HG02840 (cell line): ENCODE measurements at regions not wholly inside any gene's neighbourhood (a gene's known extent, or its start where the extent isn't known, plus 50 kb on each side); places are given as distances from the start of the nearest gene placed in this dataset.

Source experiments
- ATAC-seq: cut with Tn5 transposase; IDR thresholded peaks from one replicate; pipeline ENCODE4 v1.9.1; 2021; ENCODE audit warnings: mild to moderate bottlenecking, moderate library complexity, moderate number of reproducible peaks; ENCODE audit not compliant: unreplicated experiment, low FRiP score

GRCh38 chr6:112690497-112691202 is 343.5 kb downstream of the RFPL4B start:
- ATAC-seq, result no peak

- no peak for ATAC-seq
These were observed 344.2 kb downstream of the RFPL4B start for GRCh38 chr6:112691289-112691688.

- no peak for ATAC-seq
These were observed 347.9 kb downstream of the RFPL4B start for GRCh38 chr6:112695001-112695400.

GRCh38 chr6:112697265-112697664 is 350.1 kb downstream of the RFPL4B start:
- no peak for ATAC-seq

GRCh38 chr6:112701201-112701600 is 354.1 kb downstream of the RFPL4B start:
- no peak for ATAC-seq

- ATAC-seq, result no peak
These were observed 363.6 kb downstream of the RFPL4B start for GRCh38 chr6:112710710-112711109.

- no peak for ATAC-seq
These were observed 366.3 kb downstream of the RFPL4B start for GRCh38 chr6:112713402-112713801.

GRCh38 chr6:112717401-112717800 is 370.3 kb downstream of the RFPL4B start:
- ATAC-seq, result no peak

- ATAC-seq, result no peak
These were observed 370.7 kb downstream of the RFPL4B start for GRCh38 chr6:112717856-112718255.

GRCh38 chr6:112725541-112726085 is 378.5 kb downstream of the RFPL4B start:
- no peak for ATAC-seq

- no peak for ATAC-seq
These were observed 388.0 kb downstream of the RFPL4B start for GRCh38 chr6:112735129-112735528.

GRCh38 chr6:112739766-112740165 is 392.6 kb downstream of the RFPL4B start:
- ATAC-seq, result no peak

GRCh38 chr6:112743323-112743722 is 396.2 kb downstream of the RFPL4B start:
- ATAC-seq, result no peak

GRCh38 chr6:112744827-112745226 is 397.7 kb downstream of the RFPL4B start:
- ATAC-seq, result no peak

GRCh38 chr6:112745765-112746164 is 398.6 kb downstream of the RFPL4B start:
- ATAC-seq, result no peak

- no peak for ATAC-seq
These were observed 402.5 kb downstream of the RFPL4B start for GRCh38 chr6:112749673-112750072.

GRCh38 chr6:112752305-112752704 is 405.2 kb downstream of the RFPL4B start:
- ATAC-seq, result no peak

GRCh38 chr6:112752791-112753190 is 405.7 kb downstream of the RFPL4B start:
- no peak for ATAC-seq

GRCh38 chr6:112760831-112761230 is 413.7 kb downstream of the RFPL4B start:
- ATAC-seq, result no peak

GRCh38 chr6:112761740-112762139 is 414.6 kb downstream of the RFPL4B start:
- no peak for ATAC-seq

- no peak for ATAC-seq
These were observed 417.2 kb downstream of the RFPL4B start for GRCh38 chr6:112764377-112764776.

- ATAC-seq, result no peak
These were observed 423.2 kb downstream of the RFPL4B start for GRCh38 chr6:112770308-112770707.
